NCI-H1930 (cell line): ENCODE measurements at regions not wholly inside any gene's neighbourhood (a gene's known extent, or its start where the extent isn't known, plus 50 kb on each side); places are given as distances from the start of the nearest gene placed in this dataset.

Experiments
- DNase-seq, 2 experiments: peaks; one replicate each; lab custom pipeline; 2025; lab: John Stamatoyannopoulos, UW

DNA sequence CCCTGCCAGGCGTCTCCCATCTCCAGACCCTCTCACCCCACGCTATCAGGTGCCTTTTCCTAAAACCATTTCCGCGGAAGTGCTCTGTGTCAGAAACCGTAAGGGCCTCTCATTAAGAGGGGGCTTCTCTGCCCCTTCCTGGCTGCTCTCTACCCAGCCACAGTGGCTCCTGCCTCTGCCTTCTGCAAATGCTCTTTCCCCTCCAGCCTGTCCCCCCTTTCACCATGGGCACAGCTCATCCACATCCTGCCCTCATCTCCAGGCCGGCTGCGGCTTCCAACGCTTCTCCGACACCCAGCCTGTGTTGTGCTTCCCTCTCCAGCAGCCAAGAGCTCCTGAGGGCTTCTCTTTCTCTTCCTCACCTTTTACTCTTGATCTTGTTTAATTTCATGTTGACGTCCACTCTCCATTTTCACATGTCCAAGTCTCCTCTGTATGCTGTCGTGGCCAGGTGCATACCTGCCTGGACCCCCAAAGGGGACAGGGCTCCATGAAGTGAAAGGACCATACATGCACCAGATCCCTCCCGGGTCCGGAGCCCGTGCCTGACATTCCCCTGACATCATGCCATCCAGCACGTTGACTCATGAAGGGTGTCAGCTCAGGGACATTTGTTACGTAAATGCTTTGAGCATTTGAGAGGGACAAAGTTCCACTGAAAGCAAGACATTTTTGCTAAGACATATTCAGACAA, 306.5 kb downstream of the AJAP1 start:
- DNase-seq, result no peak

- no peak for DNase-seq
Measured at GRCh38 chr1:4960336-4960735, 305.9 kb downstream of the AJAP1 start.

DNA sequence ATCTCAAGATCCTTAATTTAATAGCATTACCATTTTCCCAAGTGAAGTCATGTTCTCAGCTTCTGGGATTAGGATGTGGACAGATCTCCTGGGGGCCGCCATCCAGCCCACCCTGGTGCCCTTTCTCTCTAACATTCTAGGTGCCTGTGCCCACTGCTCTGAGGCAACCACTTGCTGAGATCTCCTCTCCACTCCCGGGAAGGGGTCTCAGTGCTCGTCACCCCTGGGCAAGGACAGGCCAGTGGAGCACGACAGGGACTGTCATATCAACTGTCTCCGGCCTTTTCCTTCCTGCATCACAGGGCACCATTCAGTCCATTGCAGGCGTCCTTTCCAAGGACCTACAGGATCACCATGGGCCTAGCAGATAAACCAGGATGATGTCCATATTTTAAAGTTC, 304.8 kb downstream of the AJAP1 start:
- DNase-seq, result no peak

DNA sequence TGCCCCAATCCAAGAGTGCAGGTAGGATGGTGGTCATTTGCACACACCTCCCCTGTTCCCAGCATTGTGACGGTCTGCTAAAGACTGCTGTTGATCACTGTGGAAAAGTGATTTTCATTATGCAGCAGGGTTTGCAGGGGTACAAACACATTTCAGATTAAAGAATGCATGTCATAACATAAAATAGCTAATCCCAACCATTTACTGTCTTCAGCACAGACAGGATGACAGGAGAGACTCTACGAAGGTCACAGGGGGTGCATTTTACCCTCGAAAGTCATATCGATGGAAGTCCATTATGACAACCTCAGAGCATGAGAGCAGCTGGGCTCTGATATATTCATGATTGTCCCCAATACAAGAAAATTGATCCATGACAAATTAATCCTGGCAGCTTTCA, 302.6 kb downstream of the AJAP1 start:
- no peak for DNase-seq

DNA sequence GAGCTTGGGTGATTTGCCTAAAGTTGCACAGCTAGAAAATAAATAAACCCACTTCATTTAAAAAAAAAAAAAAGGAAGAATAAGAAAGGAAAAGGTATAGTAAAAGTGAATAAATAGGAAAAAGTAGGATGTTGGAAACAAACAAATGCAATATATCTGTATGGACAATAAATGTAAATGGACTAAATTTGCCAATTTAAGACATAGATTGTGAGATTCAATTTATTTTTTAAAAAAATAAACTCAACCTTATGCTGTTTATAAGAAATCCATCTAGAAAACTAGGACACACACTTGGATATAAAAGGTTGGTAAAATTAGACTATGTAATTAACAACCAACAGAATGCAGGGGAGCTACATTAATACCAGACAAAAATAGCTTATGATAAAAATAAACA, 300.0 kb downstream of the AJAP1 start:
- DNase-seq, result no peak

DNA sequence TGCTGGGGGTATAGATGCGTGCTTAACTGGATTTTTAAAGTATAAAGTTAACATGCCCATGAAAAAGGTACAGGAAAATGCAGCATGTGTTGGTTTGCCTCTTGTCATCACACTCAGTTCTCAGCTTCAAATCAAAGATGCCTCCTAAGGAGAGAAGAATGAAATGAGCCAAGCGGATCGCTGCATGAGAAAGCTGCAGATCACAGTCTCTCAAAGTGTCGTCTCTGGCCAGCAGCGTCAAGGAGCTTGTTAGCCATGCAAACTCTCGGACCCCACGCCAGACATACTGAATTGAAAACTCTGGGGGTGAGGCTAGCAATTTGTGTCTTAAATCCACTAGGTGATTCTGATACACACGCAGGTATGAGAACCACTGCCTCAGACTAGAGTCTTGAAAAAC, 297.2 kb downstream of the AJAP1 start:
- DNase-seq, result no peak

DNA sequence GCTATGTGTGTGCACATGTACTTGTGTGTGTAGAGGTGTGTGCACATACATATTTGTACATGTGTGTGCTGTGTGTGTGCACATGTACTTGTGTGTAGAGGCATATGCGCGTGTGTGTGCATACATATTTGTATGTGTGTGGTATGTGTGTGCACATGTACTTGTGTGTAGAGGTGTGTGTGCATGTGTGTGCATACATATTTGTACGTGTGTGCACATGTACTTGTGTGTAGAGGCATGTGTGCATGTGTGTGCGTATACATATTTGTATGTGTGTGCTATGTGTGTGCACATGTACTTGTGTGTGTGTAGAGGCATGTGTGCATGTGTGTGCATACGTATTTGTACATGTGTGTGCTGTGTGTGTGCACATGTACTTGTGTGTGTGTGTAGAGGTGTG, 291.9 kb downstream of the AJAP1 start:
- no peak for DNase-seq

DNA sequence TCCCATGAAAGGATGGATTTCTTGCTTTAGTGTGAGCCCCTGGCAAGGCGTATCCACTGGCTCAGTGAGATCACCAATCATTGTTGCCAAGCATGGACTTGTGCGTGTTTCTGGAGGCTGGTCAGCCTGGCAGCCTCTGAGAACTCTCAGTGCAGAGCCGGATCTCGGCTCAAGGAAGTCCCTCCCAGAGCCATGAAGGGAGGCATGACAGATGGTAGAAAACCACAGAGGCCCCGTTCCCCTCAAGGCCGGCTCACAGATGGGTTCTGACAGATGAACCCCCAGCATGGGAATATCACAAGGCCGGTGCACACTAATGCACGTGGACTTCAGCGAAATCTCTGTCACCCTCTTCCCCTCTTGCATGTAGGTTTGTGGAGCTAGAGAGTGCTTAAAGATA, 290.5 kb downstream of the AJAP1 start:
- no peak for DNase-seq

GRCh38 chr1:4944072-4944471, 289.7 kb downstream of the AJAP1 start:
- no peak for DNase-seq

DNA sequence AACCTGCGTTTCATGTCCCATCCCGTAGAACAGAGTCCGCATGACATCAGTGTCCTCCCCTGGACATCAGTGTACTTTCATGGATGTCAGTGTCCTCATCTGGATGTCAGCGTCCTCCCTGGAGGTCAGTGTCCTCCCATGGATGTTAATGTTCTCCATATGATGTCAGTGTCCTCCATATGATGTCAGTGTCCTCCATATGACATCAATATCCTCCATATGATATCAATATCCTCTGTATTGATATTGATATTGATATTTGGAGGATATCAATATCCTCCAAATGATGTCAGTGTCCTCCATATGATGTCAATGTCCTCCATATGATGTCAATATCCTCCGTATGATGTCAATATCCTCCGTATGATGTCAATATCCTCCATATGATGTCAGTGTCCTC, 284.9 kb downstream of the AJAP1 start:
- DNase-seq, result no peak

DNA sequence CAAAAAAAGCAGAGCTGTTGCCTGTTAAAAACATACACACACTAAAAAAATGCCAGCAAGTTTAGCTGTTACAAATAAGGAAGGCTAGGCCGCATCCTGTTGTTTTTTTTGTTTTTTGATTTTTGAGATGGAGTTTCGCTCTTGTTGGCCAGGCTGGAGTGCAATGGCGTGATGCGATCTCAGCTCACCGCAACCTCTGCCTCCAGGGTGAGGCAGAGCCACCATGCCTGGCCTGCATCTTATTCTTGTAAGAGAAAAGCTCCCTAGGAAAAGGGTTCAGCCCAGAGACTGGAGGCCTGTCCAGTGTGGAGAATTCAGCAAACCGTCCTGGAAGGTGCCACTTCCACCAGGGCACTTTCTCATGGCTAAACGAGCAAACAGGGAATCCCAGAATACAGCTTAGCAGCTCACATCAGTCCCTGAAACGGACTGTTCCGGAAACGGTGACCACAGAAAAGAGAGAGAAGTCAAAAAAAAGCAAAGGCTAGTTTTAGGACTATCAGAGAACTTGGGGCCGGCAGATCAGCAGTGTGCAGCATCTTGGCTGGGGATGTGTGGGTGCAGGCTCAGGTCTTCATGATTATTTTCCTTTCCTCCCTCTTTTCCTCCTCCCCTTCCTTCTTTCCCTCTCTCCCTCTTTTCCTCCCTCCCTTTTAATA, 283.6 kb downstream of the AJAP1 start:
- no peak for DNase-seq

- DNase-seq, result no peak
Measured at GRCh38 chr1:4935807-4936206, 281.4 kb downstream of the AJAP1 start.

- DNase-seq, result no peak
Measured at GRCh38 chr1:4933232-4933631, 278.8 kb downstream of the AJAP1 start.

DNA sequence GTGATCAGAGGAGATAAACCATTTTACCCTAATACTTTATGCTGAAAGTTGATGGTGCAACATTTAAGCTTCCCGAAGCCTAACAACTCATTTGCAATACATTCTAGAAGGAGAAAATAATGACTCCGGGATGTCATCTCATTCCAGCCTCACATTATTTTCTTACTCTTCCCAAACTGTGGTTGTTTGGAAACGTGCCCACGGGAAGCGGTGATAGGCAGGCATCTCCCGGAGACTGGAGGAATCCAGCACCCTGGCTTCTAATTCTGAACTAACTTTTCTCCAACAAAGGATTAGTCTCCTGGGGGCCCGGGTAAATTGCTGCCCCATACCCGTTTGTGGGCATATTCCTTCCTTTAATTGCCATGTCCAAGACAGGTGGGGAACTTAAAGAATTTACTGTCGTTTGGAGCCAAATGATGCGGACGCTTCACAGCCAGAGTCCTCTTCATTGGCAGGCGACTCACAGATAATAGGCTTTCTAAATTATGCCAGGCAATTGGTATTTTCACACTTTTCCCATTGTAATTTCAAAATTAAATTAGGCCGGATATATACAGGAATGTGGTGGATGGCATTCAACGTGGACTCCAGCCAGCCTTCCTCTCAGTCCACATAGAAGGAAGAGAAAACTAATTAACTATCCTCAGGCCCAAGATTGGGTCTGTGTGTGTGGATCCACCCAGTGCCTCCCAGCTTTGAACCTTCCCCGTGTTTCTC, 278.1 kb downstream of the AJAP1 start:
- DNase-seq, result no peak

GRCh38 chr1:4931486-4931885, 277.1 kb downstream of the AJAP1 start:
- no peak for DNase-seq

GRCh38 chr1:4928186-4928585, 273.8 kb downstream of the AJAP1 start:
- no peak for DNase-seq

DNA sequence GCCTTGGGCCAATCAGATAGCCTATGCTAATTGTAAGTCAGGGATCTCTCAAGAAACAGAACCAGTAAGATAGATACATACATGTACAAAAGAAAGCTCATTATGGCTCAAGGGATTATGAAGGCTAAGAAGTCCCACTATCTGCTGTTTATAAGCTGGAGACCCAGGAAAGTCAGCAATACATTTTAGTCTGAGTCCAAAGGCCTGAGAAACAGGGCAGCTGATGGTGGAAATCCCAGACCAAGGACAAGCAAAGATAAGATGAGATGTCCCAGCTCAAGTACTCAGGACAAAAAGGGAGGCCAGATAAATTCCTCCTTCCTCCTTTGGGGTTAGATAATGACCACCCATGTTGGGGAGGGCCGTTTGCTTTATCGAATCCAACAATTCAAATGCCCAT, 269.9 kb downstream of the AJAP1 start:
- no peak for DNase-seq

GRCh38 chr1:4916610-4917009, 262.2 kb downstream of the AJAP1 start:
- no peak for DNase-seq

- no peak for DNase-seq
Measured at GRCh38 chr1:4915154-4915553, 260.7 kb downstream of the AJAP1 start.

DNA sequence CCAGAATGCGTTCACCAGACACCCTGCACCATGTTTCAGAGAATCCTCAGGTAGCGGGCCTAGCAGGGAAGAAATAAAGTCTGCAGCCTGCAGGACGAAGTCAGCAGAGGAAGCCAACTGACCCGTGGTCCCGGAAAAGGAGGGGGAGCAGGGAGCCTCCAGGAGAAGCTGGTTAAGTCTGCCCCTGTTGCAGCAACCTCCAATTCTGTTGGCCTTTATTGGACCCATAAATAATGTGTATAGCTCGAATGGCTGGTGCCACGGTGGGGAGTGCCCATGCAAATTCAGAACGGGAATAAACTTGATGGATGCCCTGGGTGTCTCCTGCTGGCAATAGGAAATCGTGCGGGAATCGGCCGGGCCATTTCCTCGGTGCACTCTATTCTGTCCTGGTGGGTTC, 254.1 kb downstream of the AJAP1 start:
- no peak for DNase-seq

- no peak for DNase-seq
Measured at GRCh38 chr1:4894566-4894965, 240.2 kb downstream of the AJAP1 start.

GRCh38 chr1:4880626-4881025, 226.2 kb downstream of the AJAP1 start:
- no peak for DNase-seq

DNA sequence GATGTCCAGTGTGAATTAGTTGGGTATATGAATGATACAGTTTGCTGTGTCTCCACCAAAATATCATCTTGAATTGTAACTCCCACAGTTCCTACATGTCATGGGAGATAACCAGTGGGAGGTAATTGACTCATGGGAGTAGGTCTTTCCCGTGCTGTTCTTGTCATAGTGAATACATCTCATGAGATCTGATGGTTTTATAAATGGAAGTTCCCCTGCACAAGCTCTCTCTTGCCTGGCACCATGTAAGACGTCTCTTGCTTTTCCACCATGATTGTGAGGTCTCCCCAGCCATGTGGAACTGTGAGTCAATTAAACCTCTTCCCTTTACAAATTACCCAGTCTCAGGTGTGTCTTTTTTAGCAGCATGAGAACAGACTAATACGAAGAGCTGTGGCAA, 223.0 kb downstream of the AJAP1 start:
- DNase-seq, result no peak
